SK-N-MC (cell line): ENCODE measurements at regions not wholly inside any gene's neighbourhood (a gene's known extent, or its start where the extent isn't known, plus 50 kb on each side); places are given as distances from the start of the nearest gene placed in this dataset.

Source experiments
- EZH2 ChIP-seq: fragments of 200-600 bp; sonication (generic); IDR thresholded peaks from one replicate; pipeline ENCODE4 v1.6.1; 2017; ENCODE audit warnings: antibody characterized with exemption
- FOXP2 ChIP-seq: optimal IDR thresholded peaks from 2 replicates; pipeline ENCODE3; 2011; ENCODE audit warnings: mild to moderate bottlenecking, moderate library complexity; ENCODE audit not compliant: insufficient read depth; ENCODE audit errors: extremely low read length, control extremely low read depth
- POLR2AphosphoS5 ChIP-seq: IDR thresholded peaks from 2 replicates; pipeline ENCODE4 v1.6.1; 2012; ENCODE audit warnings: mild to moderate bottlenecking, low read depth, low read length, borderline replicate concordance

DNA sequence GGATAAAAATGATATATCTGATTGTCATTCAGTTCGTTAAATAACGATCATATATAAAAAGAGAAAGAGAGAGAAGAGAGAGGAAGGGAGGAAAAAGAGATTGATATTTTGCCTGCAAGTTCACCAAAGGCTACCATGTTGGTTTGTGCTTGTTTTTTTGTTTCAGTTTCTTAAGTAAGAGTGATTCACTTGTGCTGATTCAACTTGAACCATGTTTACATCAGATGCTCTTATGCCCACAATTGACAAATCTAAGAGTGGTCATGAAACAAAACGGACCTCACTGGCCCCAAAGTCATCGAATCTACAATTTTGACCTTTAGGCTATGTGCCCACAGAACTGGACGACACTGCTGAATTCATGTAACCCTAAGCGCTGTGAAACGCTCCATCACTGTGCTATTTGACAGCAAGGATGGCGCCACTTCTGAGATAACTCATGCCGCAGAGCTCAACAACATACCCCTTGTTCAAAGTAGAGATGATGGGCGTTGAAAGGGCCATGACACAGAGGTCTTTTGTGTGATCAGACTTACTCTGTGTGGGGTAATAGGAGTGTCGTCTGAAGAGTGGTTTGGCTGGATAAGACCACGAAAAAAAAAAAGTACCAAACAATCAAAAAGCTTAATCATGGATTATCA, 481.4 kb downstream of the SETD4 start:
- TF ChIP-seq EZH2 (no peak), POLR2AphosphoS5 (no peak), FOXP2 (no peak)
